Stimulated activated naive B cell treated with anti-CD40 and anti-IgM and Interleukin-4, amounts not matched to agents 10 μg/mL and 1 μg/mL and 100 μg/mL, for 72 hours (primary cell): ENCODE measurements at regions not wholly inside any gene's neighbourhood (a gene's known extent, or its start where the extent isn't known, plus 50 kb on each side); places are given as distances from the start of the nearest gene placed in this dataset.
"Not testable (repeated sequence)": the region's sequence is repeated elsewhere in the genome, so short reads cannot be mapped to it uniquely, and the experiment has no call there.

Experiments used
- ATAC-seq, 2 donors: fragments of 150-1000 bp; cut with Tn5 transposase; replicated peaks; 2 replicates each; pipeline ENCODE4 v1.10.0; 2021; ENCODE audit warnings: moderate library complexity in 1 of 2
- DNase-seq: peaks from one replicate; pipeline ENCODE4 v3.0.0; 2021
- H3K27ac Mint-ChIP-seq: one replicate; pipeline ENCODE4 v1.8.0; 2022; ENCODE audit warnings: mild to moderate bottlenecking, mixed read lengths
- H3K27me3 Mint-ChIP-seq, 2 donors: one replicate each; pipeline ENCODE4 v1.8.0; 2022; ENCODE audit warnings: mixed read lengths in 2 of 2
- H3K36me3 Mint-ChIP-seq, 2 donors: one replicate each; pipeline ENCODE4 v1.8.0; 2022; ENCODE audit warnings: mixed read lengths in 2 of 2, mild to moderate bottlenecking in 1 of 2
- H3K4me1 Mint-ChIP-seq, 2 donors: one replicate each; pipeline ENCODE4 v1.8.0; 2022; ENCODE audit warnings: mixed read lengths in 2 of 2, mild to moderate bottlenecking in 1 of 2
- H3K4me3 Mint-ChIP-seq, 2 donors: one replicate each; pipeline ENCODE4 v1.8.0; 2022; ENCODE audit warnings: mild to moderate bottlenecking in 2 of 2, mixed read lengths in 2 of 2, moderate library complexity in 1 of 2
- H3K9me3 Mint-ChIP-seq, 2 donors: one replicate each; pipeline ENCODE4 v1.8.0; 2022; ENCODE audit warnings: mixed read lengths in 2 of 2, mild to moderate bottlenecking in 1 of 2

- H3K36me3 Mint-ChIP-seq: no peaks in the 10 kb centered on the region
- H3K27me3 Mint-ChIP-seq: peaks cover 15 to 20% of the 10 kb centered on the region in 2 donors
- no peak overlapping the region for H3K27ac Mint-ChIP-seq
- no peaks in the 10 kb centered on the region for H3K9me3 Mint-ChIP-seq
- DNase-seq: no peak
- no peaks in the 10 kb centered on the region for H3K4me1 Mint-ChIP-seq
- no peak overlapping the region for H3K4me3 Mint-ChIP-seq
- ATAC-seq: no peak
These were observed 90.1 kb upstream of the ASB18 start for GRCh38 chr2:236354056-236354940.

DNA sequence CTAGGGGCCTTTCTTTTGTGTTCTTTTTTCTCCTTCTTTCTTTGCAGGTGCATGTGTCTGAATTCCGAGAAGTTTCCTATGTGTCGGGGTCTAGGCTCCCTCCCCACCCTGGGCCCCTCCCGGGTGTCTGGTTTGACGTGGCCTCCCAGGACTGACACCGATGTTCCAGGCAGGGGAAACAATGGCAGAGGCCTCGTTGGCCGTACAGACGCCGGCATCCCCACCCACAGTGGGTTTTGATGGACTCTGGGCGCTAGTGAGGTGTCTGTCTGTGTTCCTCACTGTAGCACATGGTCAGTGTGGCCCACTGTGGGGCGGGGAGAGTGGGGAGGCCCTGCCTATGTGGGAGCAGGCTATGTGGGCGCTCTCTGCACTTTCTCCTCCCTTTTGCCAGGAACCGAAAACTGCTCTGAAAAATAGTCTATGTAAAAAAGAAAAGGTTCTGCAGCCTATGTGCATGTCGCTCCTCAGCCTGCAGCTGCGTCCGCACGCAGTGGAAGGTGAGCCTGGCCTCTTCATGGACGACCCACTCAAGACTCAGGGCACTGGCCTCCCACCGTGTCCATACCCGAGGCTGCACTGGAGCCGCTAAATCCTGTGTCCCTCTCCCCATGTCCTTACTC, 90.9 kb upstream of the ASB18 start:
- DNase-seq (no peak), ATAC-seq (no peak)
- Mint-ChIP-seq H3K9me3 (no peaks in the 10 kb centered on the region), H3K4me1 (no peaks in the 10 kb centered on the region), H3K27me3 (peaks cover 19 to 20% of the 10 kb centered on the region in 2 donors), H3K36me3 (no peaks in the 10 kb centered on the region), H3K27ac (no peak overlapping the region), H3K4me3 (no peak overlapping the region)

GRCh38 chr2:236355911-236356310, 91.7 kb upstream of the ASB18 start:
- ATAC-seq (no peak), DNase-seq (no peak)
- no peaks in the 10 kb centered on the region for H3K4me1 Mint-ChIP-seq
- no peaks in the 10 kb centered on the region for H3K9me3 Mint-ChIP-seq
- peaks cover 16 to 17% of the 10 kb centered on the region in 2 donors for H3K27me3 Mint-ChIP-seq
- H3K4me3 Mint-ChIP-seq: no peak overlapping the region
- H3K27ac Mint-ChIP-seq: no peak overlapping the region
- no peaks in the 10 kb centered on the region for H3K36me3 Mint-ChIP-seq

- not testable (repeated sequence) for H3K4me1 Mint-ChIP-seq, H3K36me3 Mint-ChIP-seq, ATAC-seq, H3K4me3 Mint-ChIP-seq, DNase-seq, H3K27ac Mint-ChIP-seq, H3K9me3 Mint-ChIP-seq
- peaks cover 12% of the 10 kb centered on the region in 2 donors for H3K27me3 Mint-ChIP-seq
These were observed 92.1 kb upstream of the ASB18 start for GRCh38 chr2:236356321-236356720.

- H3K27me3 Mint-ChIP-seq, H3K4me1 Mint-ChIP-seq, DNase-seq, H3K4me3 Mint-ChIP-seq, H3K36me3 Mint-ChIP-seq, H3K27ac Mint-ChIP-seq, ATAC-seq, H3K9me3 Mint-ChIP-seq: not testable (repeated sequence)
These were observed 94.3 kb upstream of the ASB18 start for GRCh38 chr2:236358482-236358881.

DNA sequence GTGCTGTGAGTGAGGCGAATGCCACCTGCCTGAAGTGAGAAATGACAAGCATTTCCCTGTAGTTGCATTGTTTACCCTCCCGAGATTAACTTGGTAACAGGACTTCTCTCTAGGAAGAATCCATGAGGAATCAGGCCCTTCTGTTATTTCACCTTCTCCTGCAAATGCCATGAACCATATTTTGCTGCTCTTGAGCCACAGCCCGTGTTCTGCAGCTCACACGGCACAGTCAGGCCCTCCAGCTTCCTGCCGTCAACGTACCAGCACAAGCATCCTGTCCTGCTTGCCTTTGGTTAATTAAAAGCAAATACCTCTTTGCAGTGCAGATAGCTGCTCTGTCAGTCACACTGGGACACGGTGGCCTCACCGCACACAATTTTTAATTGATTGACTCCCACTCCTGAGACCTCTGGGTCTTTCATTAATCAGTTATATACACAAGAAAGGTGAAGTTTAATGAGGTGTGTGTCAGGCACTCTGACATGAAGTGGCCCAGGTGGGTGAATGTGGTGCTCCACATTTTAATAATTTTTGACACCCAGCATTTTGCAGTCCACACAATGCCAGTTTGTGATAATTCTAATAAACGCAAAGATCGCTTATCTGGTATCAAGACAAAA, 95.3 kb upstream of the ASB18 start:
- no peak for ATAC-seq
- Mint-ChIP-seq H3K27ac (no peak overlapping the region), H3K4me3 (no peak overlapping the region), H3K27me3 (peaks cover 8 to 19% of the 10 kb centered on the region in 2 donors), H3K36me3 (no peaks in the 10 kb centered on the region), H3K4me1 (no peaks in the 10 kb centered on the region), H3K9me3 (no peaks in the 10 kb centered on the region)
- DNase-seq: no peak

DNA sequence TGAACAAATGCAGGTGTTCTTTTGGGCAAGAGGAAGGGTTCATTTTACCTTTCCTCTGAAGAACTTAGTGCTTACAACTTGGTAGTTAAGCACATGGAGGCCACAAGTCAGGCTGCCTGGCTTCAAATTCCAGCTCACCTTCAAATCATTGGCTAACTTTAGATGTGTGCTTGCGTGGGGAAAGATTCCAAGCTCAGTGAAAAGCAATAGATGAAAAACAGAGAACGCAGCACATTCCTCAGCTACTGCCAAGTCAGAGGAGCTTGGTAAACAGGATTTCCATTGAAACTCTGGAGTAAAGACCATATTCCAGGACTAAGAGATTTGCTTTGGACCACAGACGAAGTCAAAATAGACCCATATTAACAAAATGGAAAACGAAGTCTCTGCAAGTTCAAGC, 96.3 kb upstream of the ASB18 start:
- Mint-ChIP-seq H3K36me3 (no peaks in the 10 kb centered on the region), H3K4me3 (no peak overlapping the region), H3K27me3 (peaks cover 16 to 29% of the 10 kb centered on the region in 2 donors), H3K9me3 (no peaks in the 10 kb centered on the region), H3K27ac (no peak overlapping the region), H3K4me1 (peaks cover 0 to 3% of the 10 kb centered on the region in 2 donors)
- ATAC-seq (no peak), DNase-seq (no peak)

GRCh38 chr2:236363711-236364277, 99.6 kb upstream of the ASB18 start:
- ATAC-seq (no peak), DNase-seq (no peak)
- Mint-ChIP-seq H3K4me3 (no peak overlapping the region), H3K27me3 (peaks cover 33 to 51% of the 10 kb centered on the region in 2 donors), H3K36me3 (no peaks in the 10 kb centered on the region), H3K27ac (no peak overlapping the region), H3K4me1 (peaks cover 9 to 12% of the 10 kb centered on the region in 2 donors), H3K9me3 (no peaks in the 10 kb centered on the region)

DNA sequence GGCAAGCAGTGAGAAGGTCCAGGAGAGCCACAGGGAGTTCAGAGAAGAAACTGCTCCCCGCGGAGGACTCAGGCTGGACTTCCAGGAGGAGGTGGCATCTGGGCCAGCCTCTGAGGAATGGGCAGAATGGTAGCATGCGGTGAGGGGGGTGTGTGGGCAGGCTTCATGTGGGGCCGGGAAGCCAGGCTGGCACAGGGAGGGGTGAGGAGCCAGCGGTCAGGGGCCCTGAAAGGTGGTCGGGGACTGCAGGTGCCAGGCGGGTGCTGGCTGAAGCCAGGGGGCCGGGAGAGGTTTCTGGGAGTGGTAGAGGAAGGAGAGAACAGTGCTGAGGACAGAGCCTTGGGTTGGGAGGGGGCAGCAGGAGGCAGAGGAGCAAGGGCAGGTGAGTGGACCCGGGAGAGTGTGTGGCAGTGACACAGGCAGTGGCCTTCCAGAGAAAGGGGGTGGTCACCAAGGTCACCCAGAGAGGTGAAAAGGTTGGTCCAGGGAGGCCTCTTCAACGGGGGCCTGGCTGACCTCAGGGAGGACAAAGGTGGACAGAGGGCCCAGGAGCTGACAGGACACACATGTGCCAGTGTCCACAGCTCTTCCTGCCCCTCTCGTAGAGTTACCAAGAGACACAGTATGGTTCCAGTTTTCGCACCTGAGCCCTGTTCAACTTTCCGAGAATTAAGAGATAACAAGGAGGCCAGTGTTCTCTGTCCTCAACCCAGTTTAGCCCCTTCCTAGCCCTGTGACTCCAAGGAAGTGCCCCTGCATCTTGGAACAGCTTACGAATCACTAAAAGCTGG, 101.2 kb upstream of the ASB18 start:
- no peak for ATAC-seq
- H3K36me3 Mint-ChIP-seq: no peaks in the 10 kb centered on the region
- peaks cover 9 to 12% of the 10 kb centered on the region in 2 donors for H3K4me1 Mint-ChIP-seq
- DNase-seq: no peak
- no peak overlapping the region for H3K4me3 Mint-ChIP-seq
- no peak overlapping the region for H3K27ac Mint-ChIP-seq
- H3K9me3 Mint-ChIP-seq: no peaks in the 10 kb centered on the region
- H3K27me3 Mint-ChIP-seq: peaks cover 48 to 62% of the 10 kb centered on the region in 2 donors

- peak overlapping the region; percentile 10 for H3K27ac Mint-ChIP-seq
- H3K36me3 Mint-ChIP-seq: no peaks in the 10 kb centered on the region
- H3K27me3 Mint-ChIP-seq: peaks cover 52 to 67% of the 10 kb centered on the region in 2 donors
- DNase-seq: no peak
- peak; percentile 52 to 68 for ATAC-seq
- H3K9me3 Mint-ChIP-seq: no peaks in the 10 kb centered on the region
- H3K4me3 Mint-ChIP-seq: peak overlapping the region in 1 of 2 donors; percentile 15
- H3K4me1 Mint-ChIP-seq: peaks cover 9 to 12% of the 10 kb centered on the region in 2 donors
These were observed 101.8 kb upstream of the ASB18 start for GRCh38 chr2:236366049-236366387.

- ATAC-seq (peak; percentile 84 to 94), DNase-seq (no peak)
- Mint-ChIP-seq H3K27ac (peak overlapping the region; percentile 10), H3K4me3 (no peak overlapping the region), H3K27me3 (peaks cover 52 to 68% of the 10 kb centered on the region in 2 donors), H3K9me3 (no peaks in the 10 kb centered on the region), H3K4me1 (peaks cover 9 to 12% of the 10 kb centered on the region in 2 donors), H3K36me3 (no peaks in the 10 kb centered on the region)
These were observed 102.2 kb upstream of the ASB18 start for GRCh38 chr2:236366397-236366796.

GRCh38 chr2:236367506-236368289, 103.5 kb upstream of the ASB18 start:
- no peak overlapping the region for H3K4me3 Mint-ChIP-seq
- DNase-seq (no peak), ATAC-seq (no peak)
- H3K4me1 Mint-ChIP-seq: peaks cover 9 to 12% of the 10 kb centered on the region in 2 donors
- no peak overlapping the region for H3K27ac Mint-ChIP-seq
- no peaks in the 10 kb centered on the region for H3K36me3 Mint-ChIP-seq
- H3K27me3 Mint-ChIP-seq: peaks cover 52 to 68% of the 10 kb centered on the region in 2 donors
- H3K9me3 Mint-ChIP-seq: no peaks in the 10 kb centered on the region

DNA sequence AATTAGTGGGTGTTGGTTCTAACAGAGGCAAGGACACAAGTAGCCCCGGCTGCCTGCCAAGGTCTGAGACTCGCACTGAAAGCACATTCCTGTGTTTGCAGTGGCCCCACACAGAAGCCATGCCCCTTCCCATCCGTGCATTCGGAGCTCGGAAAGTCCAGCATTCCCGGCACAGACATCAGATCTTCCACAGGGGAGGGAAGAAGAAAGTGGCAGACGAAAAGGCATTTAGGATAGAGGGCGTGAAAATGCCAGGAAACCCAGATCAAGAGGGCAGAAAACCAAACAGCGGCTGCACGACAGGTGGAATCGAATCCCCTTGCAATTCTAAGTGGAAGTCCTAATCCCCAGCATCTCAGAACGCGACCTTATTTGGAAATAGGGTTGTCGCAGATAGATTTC, 105.5 kb upstream of the ASB18 start:
- peaks cover 9 to 12% of the 10 kb centered on the region in 2 donors for H3K4me1 Mint-ChIP-seq
- H3K9me3 Mint-ChIP-seq: no peaks in the 10 kb centered on the region
- ATAC-seq (no peak), DNase-seq (no peak)
- no peak overlapping the region for H3K27ac Mint-ChIP-seq
- peaks cover 54 to 61% of the 10 kb centered on the region in 2 donors for H3K27me3 Mint-ChIP-seq
- H3K36me3 Mint-ChIP-seq: no peaks in the 10 kb centered on the region
- no peak overlapping the region for H3K4me3 Mint-ChIP-seq
